ENCODE measurements at regions not wholly inside any gene's neighbourhood (a gene's known extent, or its start where the extent isn't known, plus 50 kb on each side); places are given as distances from the start of the nearest gene placed in this dataset.
A peak's percentile ranks its signal among the peaks of the same experiment; 100 is the strongest.
"Not testable (repeated sequence)": the region's sequence is repeated elsewhere in the genome, so short reads cannot be mapped to it uniquely, and the experiment has no call there.

- H3K4me1 Mint-ChIP-seq (ENCODE audit: unreplicated experiment): peaks cover 82% of the 10 kb centered on the region
These were observed 63.1 kb upstream of the UNC93A start for GRCh38 chr6:167227984-167228383.

GRCh38 chr6:167229586-167229985 is 61.5 kb upstream of the UNC93A start:
- H3K4me1 Mint-ChIP-seq (ENCODE audit: unreplicated experiment): peaks cover 83% of the 10 kb centered on the region
- H3K27me3 Mint-ChIP-seq (ENCODE audit: unreplicated experiment): no peaks in the 10 kb centered on the region

More at GRCh38 chr6:167227984-167228383, 63.1 kb upstream of the UNC93A start:
- Mint-ChIP-seq H3K27ac (ENCODE audit: unreplicated experiment) (peak overlapping the region; percentile 58), H3K36me3 (ENCODE audit: low read depth, unreplicated experiment) (no peaks in the 10 kb centered on the region), H3K9me3 (ENCODE audit: unreplicated experiment) (no peaks in the 10 kb centered on the region), H3K4me3 (ENCODE audit: unreplicated experiment) (no peak overlapping the region), H3K27me3 (ENCODE audit: unreplicated experiment) (no peaks in the 10 kb centered on the region)
- TF ChIP-seq CTCF (IDR thresholded peaks at IDR 0.05; ENCODE audit: unreplicated experiment): no peak
- DNase-seq (ENCODE audit: low spot score): no peak

GRCh38 chr6:167230288-167230687 is 60.8 kb upstream of the UNC93A start:
- no peak for DNase-seq (ENCODE audit: low spot score)
- Mint-ChIP-seq H3K9me3 (ENCODE audit: unreplicated experiment) (no peaks in the 10 kb centered on the region), H3K4me1 (ENCODE audit: unreplicated experiment) (peaks cover 82% of the 10 kb centered on the region), H3K27me3 (ENCODE audit: unreplicated experiment) (no peaks in the 10 kb centered on the region), H3K4me3 (ENCODE audit: unreplicated experiment) (no peak overlapping the region), H3K36me3 (ENCODE audit: low read depth, unreplicated experiment) (no peaks in the 10 kb centered on the region), H3K27ac (ENCODE audit: unreplicated experiment) (no peak overlapping the region)
- no peak for TF ChIP-seq CTCF (IDR thresholded peaks at IDR 0.05; ENCODE audit: unreplicated experiment)

More at GRCh38 chr6:167229586-167229985, 61.5 kb upstream of the UNC93A start:
- DNase-seq (ENCODE audit: low spot score): no peak
- Mint-ChIP-seq H3K9me3 (ENCODE audit: unreplicated experiment) (no peaks in the 10 kb centered on the region), H3K4me3 (ENCODE audit: unreplicated experiment) (no peak overlapping the region), H3K36me3 (ENCODE audit: low read depth, unreplicated experiment) (no peaks in the 10 kb centered on the region), H3K27ac (ENCODE audit: unreplicated experiment) (peak overlapping the region; percentile 93)
- TF ChIP-seq CTCF (IDR thresholded peaks at IDR 0.05; ENCODE audit: unreplicated experiment): no peak

GRCh38 chr6:167232356-167232755 is 58.8 kb upstream of the UNC93A start:
- TF ChIP-seq CTCF (IDR thresholded peaks at IDR 0.05; ENCODE audit: unreplicated experiment): no peak
- Mint-ChIP-seq H3K9me3 (ENCODE audit: unreplicated experiment) (no peaks in the 10 kb centered on the region), H3K36me3 (ENCODE audit: low read depth, unreplicated experiment) (no peaks in the 10 kb centered on the region), H3K27ac (ENCODE audit: unreplicated experiment) (peak overlapping the region; percentile 33), H3K4me3 (ENCODE audit: unreplicated experiment) (no peak overlapping the region), H3K4me1 (ENCODE audit: unreplicated experiment) (peaks cover 74% of the 10 kb centered on the region), H3K27me3 (ENCODE audit: unreplicated experiment) (no peaks in the 10 kb centered on the region)
- no peak for DNase-seq (ENCODE audit: low spot score)

- TF ChIP-seq CTCF (IDR thresholded peaks at IDR 0.05; ENCODE audit: unreplicated experiment): no peak
- H3K9me3 Mint-ChIP-seq (ENCODE audit: unreplicated experiment): no peaks in the 10 kb centered on the region
- H3K27me3 Mint-ChIP-seq (ENCODE audit: unreplicated experiment): no peaks in the 10 kb centered on the region
- H3K4me3 Mint-ChIP-seq (ENCODE audit: unreplicated experiment): no peak overlapping the region
- no peak for DNase-seq (ENCODE audit: low spot score)
- no peaks in the 10 kb centered on the region for H3K36me3 Mint-ChIP-seq (ENCODE audit: low read depth, unreplicated experiment)
- H3K27ac Mint-ChIP-seq (ENCODE audit: unreplicated experiment): peak overlapping the region; percentile 76
- H3K4me1 Mint-ChIP-seq (ENCODE audit: unreplicated experiment): peaks cover 73% of the 10 kb centered on the region
These were observed 57.6 kb upstream of the UNC93A start for GRCh38 chr6:167233490-167233889.

- H3K9me3 Mint-ChIP-seq (ENCODE audit: unreplicated experiment); H3K36me3 Mint-ChIP-seq (ENCODE audit: low read depth, unreplicated experiment); DNase-seq (ENCODE audit: low spot score); H3K4me3 Mint-ChIP-seq (ENCODE audit: unreplicated experiment); H3K27me3 Mint-ChIP-seq (ENCODE audit: unreplicated experiment): not testable (repeated sequence)
- peak overlapping the region; percentile 88 for H3K27ac Mint-ChIP-seq (ENCODE audit: unreplicated experiment)
- peaks cover 67% of the 10 kb centered on the region for H3K4me1 Mint-ChIP-seq (ENCODE audit: unreplicated experiment)
These were observed 56.5 kb upstream of the UNC93A start for GRCh38 chr6:167234576-167234975.

Data from endothelial cell (in vitro differentiated cells).